ENCODE measurements at regions not wholly inside any gene's neighbourhood (a gene's known extent, or its start where the extent isn't known, plus 50 kb on each side); places are given as distances from the start of the nearest gene placed in this dataset.
"Not testable (repeated sequence)": the region's sequence is repeated elsewhere in the genome, so short reads cannot be mapped to it uniquely, and the experiment has no call there.

- H3K36me3 ChIP-seq (ENCODE audit: insufficient read depth, low read length), result no peaks in the 10 kb centered on the region
- H3K4me1 ChIP-seq (ENCODE audit: insufficient read depth, low read length), result no peaks in the 10 kb centered on the region
- DNase-seq (ENCODE audit: insufficient read length, low spot score, missing footprints), result no peak
- H3K27ac ChIP-seq (ENCODE audit: low read depth, low read length), result no peak overlapping the region
- no peak overlapping the region for H3K4me3 ChIP-seq (ENCODE audit: insufficient read depth, low read length)
- no peaks in the 10 kb centered on the region for H4K20me1 ChIP-seq (ENCODE audit: insufficient read depth, low read length)
- no peak for TF ChIP-seq CTCF (IDR thresholded peaks at IDR 0.05; ENCODE audit: extremely low read depth, low read depth, low read length)
- no peak overlapping the region for H2AFZ ChIP-seq (ENCODE audit: low read length)
- no peaks in the 10 kb centered on the region for H3K79me2 ChIP-seq (ENCODE audit: insufficient read depth, low read length)
- no peaks in the 10 kb centered on the region for H3K27me3 ChIP-seq (ENCODE audit: insufficient read depth, low read length)
- H3K9me3 ChIP-seq (ENCODE audit: low read depth, low read length), result no peaks in the 10 kb centered on the region
- H3K4me2 ChIP-seq (ENCODE audit: insufficient read depth, low read length), result no peak overlapping the region
These were observed 54.2 kb upstream of the GRID2 start for GRCh38 chr4:92249541-92249940.

- no peak for DNase-seq (ENCODE audit: insufficient read length, low spot score, missing footprints)
- Histone ChIP-seq H3K36me3 (ENCODE audit: insufficient read depth, low read length) (no peaks in the 10 kb centered on the region), H3K79me2 (ENCODE audit: insufficient read depth, low read length) (no peaks in the 10 kb centered on the region), H4K20me1 (ENCODE audit: insufficient read depth, low read length) (no peaks in the 10 kb centered on the region), H3K27me3 (ENCODE audit: insufficient read depth, low read length) (no peaks in the 10 kb centered on the region), H3K4me2 (ENCODE audit: insufficient read depth, low read length) (no peak overlapping the region), H3K27ac (ENCODE audit: low read depth, low read length) (no peak overlapping the region), H3K4me3 (ENCODE audit: insufficient read depth, low read length) (no peak overlapping the region), H3K9me3 (ENCODE audit: low read depth, low read length) (no peaks in the 10 kb centered on the region), H2AFZ (ENCODE audit: low read length) (no peak overlapping the region), H3K4me1 (ENCODE audit: insufficient read depth, low read length) (no peaks in the 10 kb centered on the region)
- no peak for TF ChIP-seq CTCF (IDR thresholded peaks at IDR 0.05; ENCODE audit: extremely low read depth, low read depth, low read length)
These were observed 52.1 kb upstream of the GRID2 start for GRCh38 chr4:92251711-92252110.

- not testable (repeated sequence) for H3K27ac ChIP-seq (ENCODE audit: low read depth, low read length); H3K4me1 ChIP-seq (ENCODE audit: insufficient read depth, low read length); H3K36me3 ChIP-seq (ENCODE audit: insufficient read depth, low read length); H3K27me3 ChIP-seq (ENCODE audit: insufficient read depth, low read length); H3K79me2 ChIP-seq (ENCODE audit: insufficient read depth, low read length); DNase-seq (ENCODE audit: insufficient read length, low spot score, missing footprints); H4K20me1 ChIP-seq (ENCODE audit: insufficient read depth, low read length); H2AFZ ChIP-seq (ENCODE audit: low read length); H3K4me2 ChIP-seq (ENCODE audit: insufficient read depth, low read length); H3K4me3 ChIP-seq (ENCODE audit: insufficient read depth, low read length); H3K9me3 ChIP-seq (ENCODE audit: low read depth, low read length)
These were observed 51.4 kb upstream of the GRID2 start for GRCh38 chr4:92252358-92252757.

GRCh38 chr4:92252846-92253245 lies 50.9 kb upstream of the GRID2 start:
- Histone ChIP-seq H3K27me3 (ENCODE audit: insufficient read depth, low read length) (no peaks in the 10 kb centered on the region), H3K4me1 (ENCODE audit: insufficient read depth, low read length) (no peaks in the 10 kb centered on the region), H3K36me3 (ENCODE audit: insufficient read depth, low read length) (no peaks in the 10 kb centered on the region), H3K4me2 (ENCODE audit: insufficient read depth, low read length) (no peak overlapping the region), H3K9me3 (ENCODE audit: low read depth, low read length) (no peaks in the 10 kb centered on the region), H2AFZ (ENCODE audit: low read length) (no peak overlapping the region), H4K20me1 (ENCODE audit: insufficient read depth, low read length) (no peaks in the 10 kb centered on the region), H3K79me2 (ENCODE audit: insufficient read depth, low read length) (no peaks in the 10 kb centered on the region), H3K27ac (ENCODE audit: low read depth, low read length) (no peak overlapping the region), H3K4me3 (ENCODE audit: insufficient read depth, low read length) (no peak overlapping the region)
- no peak for DNase-seq (ENCODE audit: insufficient read length, low spot score, missing footprints)
- no peak for TF ChIP-seq CTCF (IDR thresholded peaks at IDR 0.05; ENCODE audit: extremely low read depth, low read depth, low read length)

GRCh38 chr4:92253550-92253949 lies 50.2 kb upstream of the GRID2 start:
- Histone ChIP-seq H3K36me3 (ENCODE audit: insufficient read depth, low read length) (no peaks in the 10 kb centered on the region), H3K4me3 (ENCODE audit: insufficient read depth, low read length) (no peak overlapping the region), H3K27me3 (ENCODE audit: insufficient read depth, low read length) (no peaks in the 10 kb centered on the region), H3K27ac (ENCODE audit: low read depth, low read length) (no peak overlapping the region), H3K79me2 (ENCODE audit: insufficient read depth, low read length) (no peaks in the 10 kb centered on the region), H3K9me3 (ENCODE audit: low read depth, low read length) (no peaks in the 10 kb centered on the region), H4K20me1 (ENCODE audit: insufficient read depth, low read length) (no peaks in the 10 kb centered on the region), H2AFZ (ENCODE audit: low read length) (no peak overlapping the region), H3K4me1 (ENCODE audit: insufficient read depth, low read length) (no peaks in the 10 kb centered on the region), H3K4me2 (ENCODE audit: insufficient read depth, low read length) (no peak overlapping the region)
- DNase-seq (ENCODE audit: insufficient read length, low spot score, missing footprints), result no peak
- no peak for TF ChIP-seq CTCF (IDR thresholded peaks at IDR 0.05; ENCODE audit: extremely low read depth, low read depth, low read length)

Measured in osteoblast (primary cell).